Heart left ventricle (tissue), 16 donors: ENCODE measurements at regions not wholly inside any gene's neighbourhood (a gene's known extent, or its start where the extent isn't known, plus 50 kb on each side); places are given as distances from the start of the nearest gene placed in this dataset.

Experiments used
- ATAC-seq, 4 donors: fragments of 200-7000 bp; cut with Tn5 transposase; one replicate each; pipeline ENCODE4 v1.9.1; 2020 to 2022; ENCODE audit warnings: moderate library complexity in 4 of 4, mild to moderate bottlenecking in 3 of 4, moderate number of reproducible peaks in 1 of 4
- DNase-seq, 5 donors: peaks; one replicate each; pipeline ENCODE4 v3.0.0-alpha.2; 2020
- H3K27ac ChIP-seq, 12 donors: fragments of 200-600 bp; sonication (generic) in 4 of 12; one replicate each; pipeline versions ENCODE4 v1.5.0 to v1.8.0; 2016 to 2022; ENCODE audit warnings: mild to moderate bottlenecking in 2 of 12
- H3K27me3 ChIP-seq, 9 donors: fragments of 200-600 bp; sonication (generic) in 2 of 9; one replicate each; pipeline versions ENCODE4 v1.5.1 to v1.8.0; 2016 to 2022; ENCODE audit warnings: mild to moderate bottlenecking in 3 of 9
- H3K36me3 ChIP-seq, 9 donors: fragments of 200-600 bp; sonication (generic) in 2 of 9; one replicate each; pipeline versions ENCODE4 v1.5.0 to v1.8.0; 2018 to 2022; ENCODE audit warnings: mild to moderate bottlenecking in 2 of 9
- H3K4me1 ChIP-seq, 12 donors: fragments of 200-600 bp; sonication (generic) in 4 of 12; one replicate each; pipeline versions ENCODE4 v1.5.0 to v1.8.0; 2016 to 2022; ENCODE audit warnings: mild to moderate bottlenecking in 3 of 12
- H3K4me3 ChIP-seq, 12 donors: fragments of 200-600 bp; sonication (generic) in 4 of 12; one replicate each; pipeline versions ENCODE4 v1.5.0 to v1.8.0; 2017 to 2022; ENCODE audit warnings: mild to moderate bottlenecking in 9 of 12, moderate library complexity in 4 of 12
- H3K9me3 ChIP-seq, 12 donors: fragments of 200-600 bp; sonication (generic) in 4 of 12; one replicate each; pipeline versions ENCODE4 v1.5.0 to v1.8.0; 2016 to 2022; ENCODE audit warnings: mild to moderate bottlenecking in 1 of 12
- POLR2A ChIP-seq, 2 donors: fragments of 450-650 bp; IDR thresholded peaks; one replicate each; pipeline ENCODE4 v1.6.1; 2017; ENCODE audit warnings: antibody characterized with exemption in 2 of 2, mild to moderate bottlenecking in 2 of 2, moderate library complexity in 2 of 2
- WGBS, 4 donors: extraction: QIAGEN DNeasy Blood & Tissue Kit in 2 of 4; methylation state at CpG; one replicate each; pipeline versions ENCODE4 v1.1.5 to v1.1.7; 2013 to 2018; 5-methylcytosine and 5-hydroxymethylcytosine counted together
- intact Hi-C, 10 donors: fragments of 100-400 bp; cut with DNase I; formaldehyde crosslinking; loops; one replicate each; pipeline versions ENCODE4 v1.11.1 to v1.14.2; 2022
- TF ChIP-seq, protein P1 (sequence below), 12 donors: fragments of 200-600 bp; sonication (generic) in 4 of 12; IDR thresholded peaks; one replicate each; pipeline versions ENCODE4 v1.5.0 to v1.8.0; 2018 to 2022; ENCODE audit warnings: antibody characterized with exemption in 12 of 12, mild to moderate bottlenecking in 5 of 12
- donor health status: ischemic (EF 13 %, LVEDD 7.1; RV severe dilation, severe dysfunction).
- donor health status: healthy with polysubstance abuse.
- donor health status: DM: no; HTN: yes; CAD: no.
- donor health status: DM: no; HTN: no; CAD: no.
- donor health status: ischemic (EF 25% LVEDD 6.9; RV normal size, moderate dysfunction).
- donor health status: ischemic (EF 25% LVEDD 5.7; RV mildly dilated, moderate dysfunction).
- donor health status: healthy.
- donor health status: DM: yes; HTN: yes; CAD: no.
- donor health status: ischemic (EF 35%, LVEDD 5.7; RV mildly dilated, moderate dysfunction).
- donor health status: nonischemic (EF 11% LVEDD 7.7; RV severe dilation, severe dysfunction).
- donor health status: DM: yes; HTN: yes; CAD: no.
- donor health status: PGD.
- donor health status: ischemic (EF 29% LVEDD 5.4; RV normal size, mild dysfunction).
- donor health status: nonischemic (EF 23%, LVEDD 6.1; RV moderate dilation, normal function).

- no peak for TF ChIP-seq POLR2A (IDR thresholded peaks at IDR 0.05)
- TF ChIP-seq, protein P1, sequence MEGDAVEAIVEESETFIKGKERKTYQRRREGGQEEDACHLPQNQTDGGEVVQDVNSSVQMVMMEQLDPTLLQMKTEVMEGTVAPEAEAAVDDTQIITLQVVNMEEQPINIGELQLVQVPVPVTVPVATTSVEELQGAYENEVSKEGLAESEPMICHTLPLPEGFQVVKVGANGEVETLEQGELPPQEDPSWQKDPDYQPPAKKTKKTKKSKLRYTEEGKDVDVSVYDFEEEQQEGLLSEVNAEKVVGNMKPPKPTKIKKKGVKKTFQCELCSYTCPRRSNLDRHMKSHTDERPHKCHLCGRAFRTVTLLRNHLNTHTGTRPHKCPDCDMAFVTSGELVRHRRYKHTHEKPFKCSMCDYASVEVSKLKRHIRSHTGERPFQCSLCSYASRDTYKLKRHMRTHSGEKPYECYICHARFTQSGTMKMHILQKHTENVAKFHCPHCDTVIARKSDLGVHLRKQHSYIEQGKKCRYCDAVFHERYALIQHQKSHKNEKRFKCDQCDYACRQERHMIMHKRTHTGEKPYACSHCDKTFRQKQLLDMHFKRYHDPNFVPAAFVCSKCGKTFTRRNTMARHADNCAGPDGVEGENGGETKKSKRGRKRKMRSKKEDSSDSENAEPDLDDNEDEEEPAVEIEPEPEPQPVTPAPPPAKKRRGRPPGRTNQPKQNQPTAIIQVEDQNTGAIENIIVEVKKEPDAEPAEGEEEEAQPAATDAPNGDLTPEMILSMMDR (IDR thresholded peaks at IDR 0.05), result no peak
- DNase-seq (no peak), ATAC-seq (no peak)
- Histone ChIP-seq H3K9me3 (no peaks in the 10 kb centered on the region), H3K4me3 (no peak overlapping the region), H3K4me1 (no peaks in the 10 kb centered on the region), H3K36me3 (no peaks in the 10 kb centered on the region), H3K27me3 (no peaks in the 10 kb centered on the region), H3K27ac (no peak overlapping the region)
- 76 to 85% (median 82%) methylated on average over 5 of the region's 5 CpGs for WGBS, 4 donors
- intact Hi-C loops, result no loop called here
Observed at GRCh38 chr14:87113286-87113685, 879.7 kb downstream of the GALC start.

GRCh38 chr14:87111741-87112140, 881.2 kb downstream of the GALC start:
- Histone ChIP-seq H3K27me3 (no peaks in the 10 kb centered on the region), H3K27ac (no peak overlapping the region), H3K4me1 (no peaks in the 10 kb centered on the region), H3K36me3 (no peaks in the 10 kb centered on the region), H3K9me3 (no peaks in the 10 kb centered on the region), H3K4me3 (no peak overlapping the region)
- DNase-seq (no peak), ATAC-seq (no peak)
- intact Hi-C loops, result no loop called here
- no peak for TF ChIP-seq POLR2A (IDR thresholded peaks at IDR 0.05)
- TF ChIP-seq, protein P1 (IDR thresholded peaks at IDR 0.05), result no peak
- 55 to 73% (median 69%) methylated on average over 3 of the region's 3 CpGs for WGBS, 4 donors

DNA sequence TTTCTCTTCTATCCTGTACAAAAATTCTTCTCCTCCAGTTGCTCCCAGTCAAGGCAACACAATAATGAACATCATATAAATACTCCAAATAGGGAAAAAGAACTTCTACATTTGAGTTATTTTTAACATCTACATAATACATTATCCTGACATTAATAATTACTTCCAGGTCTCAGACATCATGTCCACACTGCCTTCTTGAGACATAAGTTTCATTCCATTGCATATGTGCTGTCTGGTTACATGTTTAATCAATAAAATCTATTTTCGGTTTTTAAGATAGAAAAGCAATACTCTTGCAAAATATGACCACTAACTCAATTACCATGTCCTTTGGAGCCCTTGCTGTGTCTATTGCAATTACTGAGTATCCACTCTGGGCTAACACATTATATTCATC, 881.9 kb downstream of the GALC start:
- no peak overlapping the region for H3K27ac ChIP-seq
- no peak for TF ChIP-seq POLR2A (IDR thresholded peaks at IDR 0.05)
- TF ChIP-seq, protein P1 (IDR thresholded peaks at IDR 0.05), result no peak
- H3K36me3 ChIP-seq, result no peaks in the 10 kb centered on the region
- no peak overlapping the region for H3K4me3 ChIP-seq
- H3K27me3 ChIP-seq, result no peaks in the 10 kb centered on the region
- H3K9me3 ChIP-seq, result no peaks in the 10 kb centered on the region
- H3K4me1 ChIP-seq, result no peaks in the 10 kb centered on the region
- no peak for ATAC-seq
- intact Hi-C loops, result no loop called here
- DNase-seq, result no peak
- WGBS, 4 donors, result 72 to 93% (median 79%) methylated on average over 1 of the region's 1 CpG

DNA sequence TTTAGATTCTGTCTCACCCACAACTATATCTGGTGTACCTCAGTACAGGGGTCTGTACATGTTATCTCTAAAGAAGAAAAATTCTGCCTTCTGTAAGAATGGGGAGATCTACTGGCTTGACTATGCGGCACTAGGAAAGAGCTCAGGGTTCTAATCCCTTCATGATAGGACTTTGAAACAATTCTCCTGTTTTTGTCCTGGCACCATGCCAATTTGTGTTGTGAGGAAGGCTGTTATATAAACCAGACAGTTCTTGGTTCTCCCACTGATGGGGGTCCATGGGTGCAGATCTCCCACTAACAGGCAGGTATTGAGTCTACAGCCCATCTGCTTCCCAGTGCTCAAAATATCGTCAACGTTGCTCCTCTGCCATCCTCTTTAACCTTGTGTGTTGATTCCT, 883.7 kb downstream of the GALC start:
- ATAC-seq (no peak), DNase-seq (no peak)
- Histone ChIP-seq H3K4me3 (no peak overlapping the region), H3K9me3 (no peaks in the 10 kb centered on the region), H3K36me3 (no peaks in the 10 kb centered on the region), H3K27me3 (no peaks in the 10 kb centered on the region), H3K27ac (no peak overlapping the region), H3K4me1 (no peaks in the 10 kb centered on the region)
- intact Hi-C loops, result no loop called here
- 74 to 84% (median 83%) methylated on average over 3 of the region's 3 CpGs for WGBS, 4 donors
- no peak for TF ChIP-seq POLR2A (IDR thresholded peaks at IDR 0.05)
- TF ChIP-seq, protein P1 (IDR thresholded peaks at IDR 0.05), result no peak
